ENCODE measurements at regions not wholly inside any gene's neighbourhood (a gene's known extent, or its start where the extent isn't known, plus 50 kb on each side); places are given as distances from the start of the nearest gene placed in this dataset.
A peak's percentile ranks its signal among the peaks of the same experiment; 100 is the strongest.

DNA sequence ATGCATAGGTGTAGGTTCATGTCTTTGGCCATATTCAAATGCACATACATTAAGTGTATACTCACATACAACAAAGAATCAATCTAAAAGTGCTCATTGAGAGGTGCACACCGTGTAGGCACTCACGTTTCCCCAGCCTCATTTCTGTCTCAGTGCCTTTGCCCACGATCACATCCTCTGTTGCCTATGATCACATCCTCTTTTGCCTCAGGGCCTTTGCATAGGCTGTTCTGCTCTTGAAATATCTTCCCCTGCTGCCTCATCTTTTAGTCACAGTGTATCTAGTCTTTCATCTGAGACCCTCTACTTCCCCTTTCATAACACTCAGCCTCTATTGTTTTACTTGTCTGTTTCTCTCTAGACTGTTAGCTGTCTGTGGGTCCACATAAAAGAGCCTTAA, 69.3 kb downstream of the FOXD2 start:
- H3K27ac Mint-ChIP-seq, result no peak overlapping the region
- Histone ChIP-seq H3K36me3 (replicated peaks in 1 of 2; ENCODE audit: control extremely low read depth in 1 of 2, control insufficient read depth in 1 of 2, extremely low read depth in 1 of 2, insufficient read depth in 2 of 2, low read length in 1 of 2) (no peaks in the 10 kb centered on the region), H3K9me3 (ENCODE audit: control extremely low read depth in 1 of 3, control insufficient read depth in 2 of 3, insufficient read depth in 1 of 3, low read length in 2 of 3) (peaks cover 0 to 10% (median 1%) of the 10 kb centered on the region in 3 donors), H3K9ac (ENCODE audit: low read length) (no peak overlapping the region), H3K4me1 (ENCODE audit: control insufficient read depth in 2 of 2, insufficient read depth in 2 of 2, low read length in 2 of 2) (peaks cover 12 to 18% of the 10 kb centered on the region in 2 donors), H4K20me1 (ENCODE audit: control insufficient read depth, insufficient read depth, low read length, poor library complexity, severe bottlenecking) (no peaks in the 10 kb centered on the region), H3K79me2 (ENCODE audit: control insufficient read depth, insufficient read depth, low read length) (no peaks in the 10 kb centered on the region), H2AFZ (ENCODE audit: insufficient read depth, low read depth, low read length, poor library complexity, severe bottlenecking) (no peak overlapping the region), H3K4me2 (replicated peaks; ENCODE audit: low read depth, low read length, poor library complexity, severe bottlenecking) (no peak overlapping the region), H3K27me3 (replicated peaks in 1 of 4; ENCODE audit: control extremely low read depth in 1 of 4, control insufficient read depth in 3 of 4, insufficient read depth in 4 of 4, low read length in 3 of 4) (peaks cover 0 to 63% (median 33%) of the 10 kb centered on the region in 4 experiments), H3K27ac (ENCODE audit: low read length in 2 of 2) (no peak overlapping the region), H3K4me3 (ENCODE audit: control extremely low read depth in 1 of 5, extremely low read depth in 1 of 5, insufficient read depth in 1 of 5, low read depth in 2 of 5, low read length in 4 of 5) (no peak overlapping the region)
- WGBS (ENCODE audit: insufficient coverage), result 55% methylated on average over 3 of the region's 3 CpGs
- DNase-seq (no peak), ATAC-seq (ENCODE audit: low read depth) (no peak)
- H3K4me1 Mint-ChIP-seq, result peaks cover 9% of the 10 kb centered on the region
- peaks cover 70% of the 10 kb centered on the region for H3K27me3 Mint-ChIP-seq
- intact Hi-C loops (cut with micrococcal nuclease), result no loop called here
- H3K4me3 Mint-ChIP-seq, result peak overlapping the region; percentile 75
- no peaks in the 10 kb centered on the region for H3K9me3 Mint-ChIP-seq (ENCODE audit: insufficient read depth)
- TF ChIP-seq EZH2 (IDR thresholded peaks at IDR 0.05; ENCODE audit: borderline replicate concordance, insufficient read depth, low read depth, low read length, poor library complexity, severe bottlenecking), result no peak
- TF ChIP-seq, protein P1, sequence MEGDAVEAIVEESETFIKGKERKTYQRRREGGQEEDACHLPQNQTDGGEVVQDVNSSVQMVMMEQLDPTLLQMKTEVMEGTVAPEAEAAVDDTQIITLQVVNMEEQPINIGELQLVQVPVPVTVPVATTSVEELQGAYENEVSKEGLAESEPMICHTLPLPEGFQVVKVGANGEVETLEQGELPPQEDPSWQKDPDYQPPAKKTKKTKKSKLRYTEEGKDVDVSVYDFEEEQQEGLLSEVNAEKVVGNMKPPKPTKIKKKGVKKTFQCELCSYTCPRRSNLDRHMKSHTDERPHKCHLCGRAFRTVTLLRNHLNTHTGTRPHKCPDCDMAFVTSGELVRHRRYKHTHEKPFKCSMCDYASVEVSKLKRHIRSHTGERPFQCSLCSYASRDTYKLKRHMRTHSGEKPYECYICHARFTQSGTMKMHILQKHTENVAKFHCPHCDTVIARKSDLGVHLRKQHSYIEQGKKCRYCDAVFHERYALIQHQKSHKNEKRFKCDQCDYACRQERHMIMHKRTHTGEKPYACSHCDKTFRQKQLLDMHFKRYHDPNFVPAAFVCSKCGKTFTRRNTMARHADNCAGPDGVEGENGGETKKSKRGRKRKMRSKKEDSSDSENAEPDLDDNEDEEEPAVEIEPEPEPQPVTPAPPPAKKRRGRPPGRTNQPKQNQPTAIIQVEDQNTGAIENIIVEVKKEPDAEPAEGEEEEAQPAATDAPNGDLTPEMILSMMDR (IDR thresholded peaks at IDR 0.05), result no peak
- CTCF ChIA-PET, result no interaction called here
- POLR2A ChIA-PET, result no interaction called here

DNA sequence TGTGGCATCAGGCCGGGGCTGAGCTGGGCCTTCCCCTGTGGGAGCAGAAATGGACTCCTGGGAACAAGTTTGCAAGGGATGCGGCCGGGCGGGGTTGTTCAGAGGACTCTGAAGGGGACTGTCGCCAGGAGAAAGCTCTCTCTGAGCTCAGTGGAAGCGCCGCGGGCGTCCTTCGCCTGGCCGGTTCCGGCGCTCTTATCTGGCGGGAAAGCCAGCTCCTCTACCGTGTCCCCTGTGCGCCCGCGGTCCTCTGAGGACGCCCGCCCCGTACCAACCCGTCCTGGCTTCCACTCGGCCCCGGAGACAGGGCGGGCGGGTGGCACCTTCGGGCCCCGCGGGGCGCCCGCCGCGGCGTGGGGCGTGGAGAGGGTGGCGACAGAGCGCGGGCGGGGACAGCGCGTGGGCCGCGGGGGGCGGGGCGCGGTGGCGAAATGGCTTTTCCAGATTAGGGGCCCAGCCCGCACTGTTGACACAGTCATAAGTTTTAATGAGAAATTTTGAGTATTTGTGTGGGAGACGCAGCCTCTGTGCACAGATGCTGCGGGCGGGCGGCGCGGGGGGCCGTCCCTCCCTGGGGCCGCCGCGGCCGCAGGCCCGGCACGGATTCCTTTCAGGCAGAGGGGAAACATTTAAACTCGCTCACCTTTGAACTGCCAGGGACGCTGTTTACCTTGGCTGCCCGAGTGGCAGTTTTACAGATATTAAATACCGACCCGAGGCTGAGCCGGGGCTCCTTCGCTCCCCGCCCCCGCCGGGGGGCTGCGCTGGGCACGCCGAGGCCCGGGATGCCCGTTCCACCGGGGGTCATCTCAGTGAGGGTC, 70.2 kb downstream of the FOXD2 start:
- POLR2A ChIA-PET, result no interaction called here
- H3K36me3 ChIP-seq (replicated peaks in 1 of 2; ENCODE audit: control extremely low read depth in 1 of 2, control insufficient read depth in 1 of 2, extremely low read depth in 1 of 2, insufficient read depth in 2 of 2, low read length in 1 of 2), result no peaks in the 10 kb centered on the region
- H3K4me1 ChIP-seq (ENCODE audit: control insufficient read depth in 2 of 2, insufficient read depth in 2 of 2, low read length in 2 of 2), result peaks cover 12 to 18% of the 10 kb centered on the region in 2 donors
- peak overlapping the region; percentile 58 for H3K9ac ChIP-seq (ENCODE audit: low read length)
- 2% methylated on average over 76 of the region's 77 CpGs for WGBS (ENCODE audit: insufficient coverage)
- H3K4me2 ChIP-seq (replicated peaks; ENCODE audit: low read depth, low read length, poor library complexity, severe bottlenecking), result peak overlapping the region; percentile 78
- peaks cover 0 to 5% (median 1%) of the 10 kb centered on the region in 3 donors for H3K9me3 ChIP-seq (ENCODE audit: control extremely low read depth in 1 of 3, control insufficient read depth in 2 of 3, insufficient read depth in 1 of 3, low read length in 2 of 3)
- H2AFZ ChIP-seq (ENCODE audit: insufficient read depth, low read depth, low read length, poor library complexity, severe bottlenecking), result peak overlapping the region; percentile 62
- peaks cover 0 to 62% (median 34%) of the 10 kb centered on the region in 4 experiments for H3K27me3 ChIP-seq (replicated peaks in 1 of 4; ENCODE audit: control extremely low read depth in 1 of 4, control insufficient read depth in 3 of 4, insufficient read depth in 4 of 4, low read length in 3 of 4)
- H4K20me1 ChIP-seq (ENCODE audit: control insufficient read depth, insufficient read depth, low read length, poor library complexity, severe bottlenecking), result no peaks in the 10 kb centered on the region
- peak overlapping the region in 3 of 5 experiments; percentile 32 to 51 (median 34) for H3K4me3 ChIP-seq (ENCODE audit: control extremely low read depth in 1 of 5, extremely low read depth in 1 of 5, insufficient read depth in 1 of 5, low read depth in 2 of 5, low read length in 4 of 5)
- CTCF ChIA-PET, result no interaction called here
- DNase-seq (no peak), ATAC-seq (ENCODE audit: low read depth) (peak; percentile 28)
- no peaks in the 10 kb centered on the region for H3K9me3 Mint-ChIP-seq (ENCODE audit: insufficient read depth)
- H3K4me1 Mint-ChIP-seq, result peaks cover 9% of the 10 kb centered on the region
- no peak overlapping the region for H3K27ac Mint-ChIP-seq
- TF ChIP-seq, protein P1 (IDR thresholded peaks at IDR 0.05), result no peak
- TF ChIP-seq EZH2 (IDR thresholded peaks at IDR 0.05; ENCODE audit: borderline replicate concordance, insufficient read depth, low read depth, low read length, poor library complexity, severe bottlenecking), result no peak
- H3K27ac ChIP-seq (ENCODE audit: low read length in 2 of 2), result no peak overlapping the region
- intact Hi-C loops (cut with micrococcal nuclease), result no loop called here
- H3K4me3 Mint-ChIP-seq, result peak overlapping the region; percentile 75
- H3K27me3 Mint-ChIP-seq, result peaks cover 76% of the 10 kb centered on the region
- no peaks in the 10 kb centered on the region for H3K79me2 ChIP-seq (ENCODE audit: control insufficient read depth, insufficient read depth, low read length)

Measured in B cell (primary cell).